Ovary (tissue), 7 donors: ENCODE measurements at regions not wholly inside any gene's neighbourhood (a gene's known extent, or its start where the extent isn't known, plus 50 kb on each side); places are given as distances from the start of the nearest gene placed in this dataset.

ENCODE experiments used
- DNase-seq, 5 donors: peaks; one replicate each; pipeline ENCODE4 v3.0.0-alpha.2; 2019 to 2020
- H3K27ac ChIP-seq, 2 donors: fragments of 200-600 bp; one replicate each; pipeline versions ENCODE4 v1.5.1 to v1.8.0; 2019 to 2022
- H3K27me3 ChIP-seq: fragments of 200-600 bp; one replicate; pipeline ENCODE4 v1.8.0; 2022
- H3K36me3 ChIP-seq: fragments of 200-600 bp; sonication (generic); one replicate; pipeline ENCODE4 v1.5.1; 2019
- H3K4me1 ChIP-seq: one replicate; pipeline ENCODE4 v1.8.1; 2013; ENCODE audit warnings: mild to moderate bottlenecking, moderate library complexity; ENCODE audit not compliant: insufficient read depth
- H3K4me3 ChIP-seq: fragments of 200-600 bp; sonication (generic); one replicate; pipeline ENCODE4 v1.5.1; 2017
- H3K9me3 ChIP-seq, 2 donors: fragments of 200-600 bp in 1 of 2; sonication (generic) in 1 of 2; one replicate each; pipeline versions ENCODE4 v1.5.1 to v1.8.1; 2013 to 2019; ENCODE audit warnings: mild to moderate bottlenecking in 1 of 2, moderate library complexity in 1 of 2
- CTCF ChIP-seq, 3 donors: fragments of 450-650 bp in 2 of 3; fragments of 200-600 bp in 1 of 3; IDR thresholded peaks; one replicate each; pipeline versions ENCODE4 v1.5.1 to v1.8.0; 2016 to 2022; ENCODE audit warnings: antibody characterized with exemption in 3 of 3, mild to moderate bottlenecking in 1 of 3
- EP300 ChIP-seq: sonication (generic); formaldehyde crosslinking; IDR thresholded peaks from one replicate; pipeline ENCODE4 v1.6.1; 2017; ENCODE audit warnings: antibody characterized with exemption
- POLR2A ChIP-seq: fragments of 450-650 bp; IDR thresholded peaks from one replicate; pipeline ENCODE4 v1.6.1; 2017; ENCODE audit warnings: antibody characterized with exemption, mild to moderate bottlenecking, moderate library complexity
- WGBS, 3 donors: extraction: QIAGEN DNeasy Blood & Tissue Kit in 1 of 3; methylation state at CpG; one replicate each; pipeline versions ENCODE4 v1.1.5 to v1.1.7; 2013 to 2017; 5-methylcytosine and 5-hydroxymethylcytosine counted together
- intact Hi-C, 4 donors: fragments of 100-400 bp; cut with DNase I; formaldehyde crosslinking; loops; one replicate each; pipeline versions ENCODE4 v1.11.0 to v1.15.1; 2022 to 2023
- donor health status: DM: no; HTN: no; CAD: no; lungs with moderate emphysema.
- donor health status: DM: no; HTN: no; CAD: no.
- donor health status: Bipolar disorder and iron deficiency.
- donor health status: DM: no; HTN: no; CAD: no.
- donor health status: DM: yes; HTN: yes; CAD: no.

DNA sequence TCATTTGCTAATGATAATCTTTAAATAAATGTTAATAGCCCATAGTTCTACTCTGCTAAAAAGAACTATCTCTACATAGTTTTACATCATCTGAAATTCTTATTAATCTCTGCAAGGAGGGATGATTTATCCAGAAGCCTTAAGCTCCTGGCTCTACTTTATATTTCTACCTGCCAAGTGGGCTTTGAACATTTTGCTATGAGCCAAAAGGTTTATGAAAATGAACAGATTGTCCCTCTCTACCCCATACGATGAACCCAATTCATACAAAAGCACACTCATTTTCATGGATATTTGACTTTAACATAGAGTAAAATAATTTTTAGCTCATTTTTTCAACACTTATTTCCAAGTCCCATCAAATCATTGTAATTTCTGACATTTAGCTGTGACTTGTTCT lies 611.0 kb downstream of the NSUN3 start:
- WGBS, 3 donors = 72 to 84% (median 78%) methylated on average over 1 of the region's 1 CpG
- TF ChIP-seq POLR2A = no peak
- no peak for TF ChIP-seq CTCF (IDR thresholded peaks at IDR 0.05)
- no peak for TF ChIP-seq EP300
- intact Hi-C loops = no loop called here
- Histone ChIP-seq H3K27ac (no peak overlapping the region), H3K36me3 (no peaks in the 10 kb centered on the region), H3K4me3 (no peak overlapping the region), H3K4me1 (no peaks in the 10 kb centered on the region), H3K9me3 (no peaks in the 10 kb centered on the region), H3K27me3 (peaks cover 5% of the 10 kb centered on the region)
- DNase-seq = no peak

DNA sequence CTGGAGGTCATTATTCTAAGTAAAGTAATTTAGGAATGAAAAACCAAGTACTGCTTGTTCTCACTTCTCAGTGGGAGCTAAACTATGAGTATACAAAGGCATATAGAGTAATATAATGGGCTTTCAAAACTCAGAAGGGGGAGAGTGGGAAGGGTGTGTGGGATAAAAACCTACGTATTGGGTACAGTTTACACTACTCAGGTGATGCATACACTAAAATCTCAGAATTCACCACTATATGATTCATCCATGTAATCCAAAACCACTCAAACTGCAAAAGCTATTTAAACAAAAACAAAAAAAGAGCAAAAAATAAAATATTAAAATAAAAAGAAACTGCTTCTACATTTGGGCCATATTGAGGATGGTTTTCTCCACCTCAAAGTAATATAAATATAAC lies 623.3 kb downstream of the NSUN3 start:
- Histone ChIP-seq H3K27ac (no peak overlapping the region), H3K4me3 (no peak overlapping the region), H3K9me3 (no peaks in the 10 kb centered on the region), H3K36me3 (no peaks in the 10 kb centered on the region), H3K4me1 (no peaks in the 10 kb centered on the region), H3K27me3 (no peaks in the 10 kb centered on the region)
- no peak for DNase-seq
- WGBS, 3 donors = 73 to 92% (median 84%) methylated on average over 1 of the region's 1 CpG
- intact Hi-C loops = no loop called here
- TF ChIP-seq CTCF (IDR thresholded peaks at IDR 0.05) (no peak), POLR2A (no peak), EP300 (no peak)

- DNase-seq = no peak
- H3K27ac ChIP-seq = no peak overlapping the region
- no peaks in the 10 kb centered on the region for H3K9me3 ChIP-seq
- WGBS, 3 donors = 72 to 79% (median 72%) methylated on average over 5 of the region's 5 CpGs
- no peaks in the 10 kb centered on the region for H3K36me3 ChIP-seq
- TF ChIP-seq EP300 (no peak), POLR2A (no peak), CTCF (IDR thresholded peaks at IDR 0.05) (no peak)
- H3K27me3 ChIP-seq = no peaks in the 10 kb centered on the region
- intact Hi-C loops = no loop called here
- H3K4me3 ChIP-seq = no peak overlapping the region
- no peaks in the 10 kb centered on the region for H3K4me1 ChIP-seq
These were observed 631.3 kb downstream of the NSUN3 start for GRCh38 chr3:94693997-94694640.

GRCh38 chr3:94694894-94695293 lies 632.0 kb downstream of the NSUN3 start:
- intact Hi-C loops = no loop called here
- Histone ChIP-seq H3K36me3 (no peaks in the 10 kb centered on the region), H3K27ac (no peak overlapping the region), H3K9me3 (no peaks in the 10 kb centered on the region), H3K27me3 (no peaks in the 10 kb centered on the region), H3K4me3 (no peak overlapping the region), H3K4me1 (no peaks in the 10 kb centered on the region)
- DNase-seq = no peak
- WGBS, 3 donors = 9 to 20% (median 19%) methylated on average over 2 of the region's 2 CpGs
- no peak for TF ChIP-seq CTCF (IDR thresholded peaks at IDR 0.05)
- no peak for TF ChIP-seq POLR2A
- no peak for TF ChIP-seq EP300
